Panc1 (cell line): ENCODE measurements at regions not wholly inside any gene's neighbourhood (a gene's known extent, or its start where the extent isn't known, plus 50 kb on each side); places are given as distances from the start of the nearest gene placed in this dataset.

ENCODE experiments used
- ATAC-seq: fragments of 200-7000 bp; cut with Tn5 transposase; 2 replicates; pipeline ENCODE4 v1.9.1; 2020; ENCODE audit warnings: mild to moderate bottlenecking, moderate library complexity
- BruUV-seq: library from RNA; stranded (reverse); fragments of 400-500 nt; replicated peaks from 2 replicates; lab custom pipeline; 2021; lab: Mats Ljungman, UMichigan
- CTCF ChIA-PET: fragments of 300-600 bp; sonication (Branson Sonifier 250); formaldehyde crosslinking; loops from one replicate; lab custom pipeline; 2022; ENCODE audit warnings: antibody characterized with exemption; lab: Charles Lee
- POLR2A ChIA-PET: fragments of 300-600 bp; sonication (Branson Sonifier 250); formaldehyde crosslinking; loops from one replicate; lab custom pipeline; 2022; ENCODE audit warnings: antibody characterized with exemption; lab: Charles Lee
- DNase-seq: peaks from one replicate; pipeline ENCODE4 v3.0.0-alpha.2; 2010; ENCODE audit warnings: low read depth, low spot score
- H3K27ac ChIP-seq: 2 replicates; pipeline ENCODE4 v1.5.1; 2011; ENCODE audit warnings: mild to moderate bottlenecking, low read length, inconsistent platforms
- H3K27me3 ChIP-seq: fragments of 200-500 bp; sonication (Bioruptor generic); 2 replicates; pipeline ENCODE4 v1.6.0; 2014; ENCODE audit warnings: low read length, inconsistent platforms; ENCODE audit not compliant: control insufficient read depth, insufficient read depth
- H3K36me3 ChIP-seq: fragments of 200-500 bp; sonication (Bioruptor generic); 2 replicates; pipeline ENCODE4 v1.5.1; 2014; ENCODE audit warnings: inconsistent platforms, mild to moderate bottlenecking, low read length, moderate library complexity; ENCODE audit not compliant: control insufficient read depth, insufficient read depth
- H3K4me1 ChIP-seq: 2 replicates; pipeline ENCODE4 v1.5.1; 2011; ENCODE audit warnings: inconsistent platforms, mild to moderate bottlenecking, low read length, moderate library complexity; ENCODE audit not compliant: control insufficient read depth, insufficient read depth
- H3K4me3 ChIP-seq, 2 experiments: 2 replicates each; pipeline ENCODE4 v1.5.1; 2011 to 2012; ENCODE audit warnings: low read depth in 2 of 2, low read length in 2 of 2, mild to moderate bottlenecking in 2 of 2, inconsistent platforms in 1 of 2, moderate library complexity in 1 of 2
- H3K9me3 ChIP-seq: fragments of 200-500 bp; sonication (Bioruptor generic); 2 replicates; pipeline ENCODE4 v1.5.1; 2014; ENCODE audit warnings: low read depth, mild to moderate bottlenecking, inconsistent platforms, low read length, moderate library complexity; ENCODE audit not compliant: control insufficient read depth, insufficient read depth
- CTCF ChIP-seq: fragments of 450-650 bp; IDR thresholded peaks from 2 replicates; pipeline ENCODE4 v1.5.1; 2017; ENCODE audit warnings: mild to moderate bottlenecking
- POLR2AphosphoS5 ChIP-seq: IDR thresholded peaks from 2 replicates; pipeline ENCODE4 v1.6.1; 2012; ENCODE audit warnings: mild to moderate bottlenecking, low read depth, low read length, moderate library complexity
- REST ChIP-seq, 2 experiments: IDR thresholded peaks; 2 replicates each; pipeline ENCODE4 v1.6.1; 2011 to 2012; ENCODE audit warnings: low read depth in 2 of 2, control low read depth in 1 of 2, low read length in 1 of 2, mild to moderate bottlenecking in 1 of 2, moderate library complexity in 1 of 2; ENCODE audit not compliant: insufficient read depth in 1 of 2
- SIN3A ChIP-seq: IDR thresholded peaks from 2 replicates; pipeline ENCODE4 v1.6.1; 2012; ENCODE audit warnings: low read depth, mild to moderate bottlenecking, low read length, moderate library complexity, borderline replicate concordance; ENCODE audit not compliant: insufficient read depth
- TCF7L2 ChIP-seq: IDR thresholded peaks from 2 replicates; pipeline ENCODE4 v1.6.1; 2011; ENCODE audit warnings: mild to moderate bottlenecking, low read depth, low read length, inconsistent platforms
- in situ Hi-C: cut with HindIII; loops from 2 replicates; pipeline ENCODE4 v1.10.0; 2016; ENCODE audit warnings: low sequenced_read_pairs, low pct_unique_long_range_greater_than_20kb
- intact Hi-C: fragments of 100-400 bp; cut with micrococcal nuclease; formaldehyde crosslinking; loops from one replicate; pipeline ENCODE4 v1.10.0; 2022; ENCODE audit not compliant: unreplicated experiment

GRCh38 chr3:36603423-36603822 lies 160.9 kb downstream of the DCLK3 start:
- ATAC-seq = no peak
- in situ Hi-C loops = no loop called here
- no peak overlapping the region for H3K27ac ChIP-seq
- TF ChIP-seq CTCF = no peak
- TF ChIP-seq REST (IDR thresholded peaks at IDR 0.05; ENCODE audit: insufficient read depth in 1 of 2, low read depth in 2 of 2, low read length in 1 of 2) = no peak
- TF ChIP-seq POLR2AphosphoS5 = no peak
- no peak for TF ChIP-seq TCF7L2
- TF ChIP-seq SIN3A = no peak
- CTCF ChIA-PET = no interaction called here
- no peak overlapping the region for H3K4me3 ChIP-seq
- H3K36me3 ChIP-seq = no peaks in the 10 kb centered on the region
- no peak for DNase-seq
- no TSS peak for BruUV-seq
- intact Hi-C loops = no loop called here
- no peaks in the 10 kb centered on the region for H3K9me3 ChIP-seq
- no peaks in the 10 kb centered on the region for H3K4me1 ChIP-seq
- no peaks in the 10 kb centered on the region for H3K27me3 ChIP-seq
- POLR2A ChIA-PET = no interaction called here

- TF ChIP-seq POLR2AphosphoS5 (no peak), TCF7L2 (no peak), REST (IDR thresholded peaks at IDR 0.05; ENCODE audit: insufficient read depth in 1 of 2, low read depth in 2 of 2, low read length in 1 of 2) (no peak), SIN3A (no peak), CTCF (no peak)
- Histone ChIP-seq H3K4me1 (no peaks in the 10 kb centered on the region), H3K4me3 (no peak overlapping the region), H3K27ac (no peak overlapping the region), H3K27me3 (no peaks in the 10 kb centered on the region), H3K36me3 (no peaks in the 10 kb centered on the region), H3K9me3 (no peaks in the 10 kb centered on the region)
- intact Hi-C loops (no loop called here), in situ Hi-C loops (no loop called here)
- ChIA-PET POLR2A (no interaction called here), CTCF (no interaction called here)
- no TSS peak for BruUV-seq
- no peak for ATAC-seq
- DNase-seq = no peak
Measured at GRCh38 chr3:36600404-36600803, 163.9 kb downstream of the DCLK3 start.
